Ovary (tissue), 7 donors: ENCODE measurements at regions not wholly inside any gene's neighbourhood (a gene's known extent, or its start where the extent isn't known, plus 50 kb on each side); places are given as distances from the start of the nearest gene placed in this dataset.
"Not testable (repeated sequence)": the region's sequence is repeated elsewhere in the genome, so short reads cannot be mapped to it uniquely, and the experiment has no call there.

Source experiments
- DNase-seq, 5 donors: peaks; one replicate each; pipeline ENCODE4 v3.0.0-alpha.2; 2019 to 2020
- H3K27ac ChIP-seq, 2 donors: fragments of 200-600 bp; one replicate each; pipeline versions ENCODE4 v1.5.1 to v1.8.0; 2019 to 2022
- H3K27me3 ChIP-seq: fragments of 200-600 bp; one replicate; pipeline ENCODE4 v1.8.0; 2022
- H3K36me3 ChIP-seq: fragments of 200-600 bp; sonication (generic); one replicate; pipeline ENCODE4 v1.5.1; 2019
- H3K4me1 ChIP-seq: one replicate; pipeline ENCODE4 v1.8.1; 2013; ENCODE audit warnings: mild to moderate bottlenecking, moderate library complexity; ENCODE audit not compliant: insufficient read depth
- H3K4me3 ChIP-seq: fragments of 200-600 bp; sonication (generic); one replicate; pipeline ENCODE4 v1.5.1; 2017
- H3K9me3 ChIP-seq, 2 donors: fragments of 200-600 bp in 1 of 2; sonication (generic) in 1 of 2; one replicate each; pipeline versions ENCODE4 v1.5.1 to v1.8.1; 2013 to 2019; ENCODE audit warnings: mild to moderate bottlenecking in 1 of 2, moderate library complexity in 1 of 2
- CTCF ChIP-seq, 3 donors: fragments of 450-650 bp in 2 of 3; fragments of 200-600 bp in 1 of 3; IDR thresholded peaks; one replicate each; pipeline versions ENCODE4 v1.5.1 to v1.8.0; 2016 to 2022; ENCODE audit warnings: antibody characterized with exemption in 3 of 3, mild to moderate bottlenecking in 1 of 3
- EP300 ChIP-seq: sonication (generic); formaldehyde crosslinking; IDR thresholded peaks from one replicate; pipeline ENCODE4 v1.6.1; 2017; ENCODE audit warnings: antibody characterized with exemption
- POLR2A ChIP-seq: fragments of 450-650 bp; IDR thresholded peaks from one replicate; pipeline ENCODE4 v1.6.1; 2017; ENCODE audit warnings: antibody characterized with exemption, mild to moderate bottlenecking, moderate library complexity
- WGBS, 3 donors: extraction: QIAGEN DNeasy Blood & Tissue Kit in 1 of 3; methylation state at CpG; one replicate each; pipeline versions ENCODE4 v1.1.5 to v1.1.7; 2013 to 2017; 5-methylcytosine and 5-hydroxymethylcytosine counted together
- intact Hi-C, 4 donors: fragments of 100-400 bp; cut with DNase I; formaldehyde crosslinking; loops; one replicate each; pipeline versions ENCODE4 v1.11.0 to v1.15.1; 2022 to 2023
- donor health status: DM: no; HTN: no; CAD: no; lungs with moderate emphysema.
- donor health status: DM: no; HTN: no; CAD: no.
- donor health status: Bipolar disorder and iron deficiency.
- donor health status: DM: no; HTN: no; CAD: no.
- donor health status: DM: yes; HTN: yes; CAD: no.

- H3K4me3 ChIP-seq = no peak overlapping the region
- H3K27ac ChIP-seq = no peak overlapping the region
- H3K27me3 ChIP-seq = no peaks in the 10 kb centered on the region
- H3K4me1 ChIP-seq = no peaks in the 10 kb centered on the region
- WGBS, 3 donors = 49 to 58% (median 57%) methylated on average over 3 of the region's 3 CpGs
- no peak for DNase-seq
- no peaks in the 10 kb centered on the region for H3K36me3 ChIP-seq
- TF ChIP-seq CTCF (IDR thresholded peaks at IDR 0.05) = no peak
- no peak for TF ChIP-seq POLR2A
- no peak for TF ChIP-seq EP300
- intact Hi-C loops = no loop called here
- no peaks in the 10 kb centered on the region for H3K9me3 ChIP-seq
Measured at GRCh38 chr11:71163371-71163770, 89.0 kb downstream of the SHANK2 start.

- WGBS, 3 donors = 71 to 80% (median 75%) methylated on average over 4 of the region's 4 CpGs
Measured at GRCh38 chr11:71158936-71159335, 93.4 kb downstream of the SHANK2 start.

GRCh38 chr11:71157676-71158075, 94.7 kb downstream of the SHANK2 start:
- DNase-seq, H3K27ac ChIP-seq, H3K4me3 ChIP-seq, H3K27me3 ChIP-seq, intact Hi-C loops, H3K36me3 ChIP-seq, H3K9me3 ChIP-seq, H3K4me1 ChIP-seq: not testable (repeated sequence)
- 89 to 93% (median 89%) methylated on average over 5 of the region's 5 CpGs for WGBS, 3 donors

More at GRCh38 chr11:71158936-71159335, 93.4 kb downstream of the SHANK2 start:
- DNase-seq = no peak
- Histone ChIP-seq H3K9me3 (no peaks in the 10 kb centered on the region), H3K27ac (no peak overlapping the region), H3K4me1 (no peaks in the 10 kb centered on the region), H3K4me3 (no peak overlapping the region), H3K36me3 (no peaks in the 10 kb centered on the region), H3K27me3 (no peaks in the 10 kb centered on the region)
- intact Hi-C loops = no loop called here
- TF ChIP-seq CTCF (IDR thresholded peaks at IDR 0.05) (no peak), POLR2A (no peak), EP300 (no peak)

- DNase-seq = no peak
- Histone ChIP-seq H3K9me3 (no peaks in the 10 kb centered on the region), H3K4me1 (peaks cover 2% of the 10 kb centered on the region), H3K4me3 (no peak overlapping the region), H3K27ac (no peak overlapping the region), H3K36me3 (no peaks in the 10 kb centered on the region), H3K27me3 (no peaks in the 10 kb centered on the region)
- intact Hi-C loops = no loop called here
- WGBS, 3 donors = 82 to 89% (median 86%) methylated on average over 6 of the region's 6 CpGs
- TF ChIP-seq EP300 = no peak
- no peak for TF ChIP-seq CTCF (IDR thresholded peaks at IDR 0.05)
Measured at GRCh38 chr11:71156301-71156700, 96.1 kb downstream of the SHANK2 start.

- DNase-seq = no peak
Measured at GRCh38 chr11:71155846-71156245, 96.5 kb downstream of the SHANK2 start.

More at GRCh38 chr11:71155846-71156245, 96.5 kb downstream of the SHANK2 start:
- Histone ChIP-seq H3K4me1 (peaks cover 2% of the 10 kb centered on the region), H3K36me3 (no peaks in the 10 kb centered on the region), H3K9me3 (no peaks in the 10 kb centered on the region), H3K27ac (no peak overlapping the region), H3K4me3 (no peak overlapping the region), H3K27me3 (no peaks in the 10 kb centered on the region)
- intact Hi-C loops = no loop called here
- 89 to 96% (median 91%) methylated on average over 8 of the region's 8 CpGs for WGBS, 3 donors
- TF ChIP-seq EP300 (no peak), POLR2A (no peak), CTCF (IDR thresholded peaks at IDR 0.05) (no peak)
